GM19240 (cell line): ENCODE measurements at regions not wholly inside any gene's neighbourhood (a gene's known extent, or its start where the extent isn't known, plus 50 kb on each side); places are given as distances from the start of the nearest gene placed in this dataset.
"Not testable (repeated sequence)": the region's sequence is repeated elsewhere in the genome, so short reads cannot be mapped to it uniquely, and the experiment has no call there.

Experiments
- DNase-seq: peaks from one replicate; pipeline ENCODE4 v3.0.0; 2011; ENCODE audit warnings: low spot score; ENCODE audit not compliant: insufficient read length

GRCh38 chr15:35210370-35210769, 125.3 kb upstream of the NANOGP8 start:
- DNase-seq = no peak

DNA sequence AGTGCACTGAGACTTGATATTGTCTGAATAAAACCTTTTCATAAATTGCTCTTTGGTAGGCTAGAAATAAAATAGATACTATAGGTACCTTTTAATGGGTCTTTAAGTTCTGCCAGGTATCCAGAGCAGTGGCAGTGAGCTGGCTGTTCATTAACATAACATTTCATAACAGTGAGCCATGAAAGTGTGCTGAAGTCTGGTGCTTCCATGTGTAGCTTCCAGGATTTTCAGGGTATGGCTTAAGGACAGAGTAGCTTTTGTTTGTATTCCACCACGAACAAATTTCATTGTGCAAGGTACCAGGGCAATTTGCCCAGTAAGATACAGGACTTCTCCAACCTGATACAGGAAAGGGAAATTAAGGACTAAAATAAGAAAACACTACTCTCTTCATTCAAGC, 124.7 kb upstream of the NANOGP8 start:
- DNase-seq = no peak

DNA sequence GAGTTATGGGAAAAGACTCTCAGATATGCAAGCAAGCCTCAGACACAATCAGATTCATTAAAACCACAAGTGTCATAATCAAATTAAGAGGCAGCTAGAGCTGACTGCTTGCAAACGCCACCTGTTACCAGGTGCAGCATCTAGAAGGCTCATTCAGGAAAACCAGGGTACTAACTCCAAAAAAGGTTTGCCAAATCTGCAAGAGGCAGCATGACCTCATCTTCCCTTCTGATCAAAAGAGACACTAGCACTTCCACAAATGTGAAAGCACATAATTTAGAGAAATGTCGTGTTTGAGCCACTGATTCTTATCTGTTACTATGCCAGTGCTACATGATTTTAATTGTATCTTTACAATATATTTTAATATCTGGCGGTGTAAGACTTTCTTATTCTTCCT, 123.3 kb upstream of the NANOGP8 start:
- no peak for DNase-seq

DNA sequence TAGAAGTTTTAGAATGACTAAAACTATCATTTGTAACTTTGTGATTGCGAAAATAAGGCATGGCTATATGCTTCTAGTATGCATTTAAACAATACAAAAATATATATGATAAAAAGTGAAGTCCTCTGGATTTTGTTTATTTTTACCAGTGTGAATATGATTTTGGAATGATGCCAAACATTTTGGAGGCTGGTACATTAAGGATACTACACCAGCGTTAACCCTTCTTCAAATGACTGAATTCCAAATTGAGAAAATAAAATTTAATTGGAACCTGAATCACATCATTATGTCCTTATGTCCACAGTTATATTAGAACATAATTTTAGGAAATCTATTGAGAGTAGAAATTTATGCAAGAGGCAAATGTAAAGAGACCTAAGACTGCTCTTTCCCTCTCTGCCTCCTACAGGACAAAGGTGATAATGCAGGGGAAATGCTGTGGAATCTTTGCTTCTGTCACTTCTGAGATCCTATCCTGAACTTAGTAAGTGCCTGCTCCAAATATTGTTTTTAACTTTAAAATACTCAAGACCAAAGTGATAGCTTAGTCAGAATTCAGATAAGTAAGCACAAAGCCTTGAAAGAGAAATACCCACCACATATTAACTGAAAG, 121.1 kb upstream of the NANOGP8 start:
- DNase-seq = no peak

GRCh38 chr15:35198197-35198596, 113.1 kb upstream of the NANOGP8 start:
- DNase-seq = no peak

DNA sequence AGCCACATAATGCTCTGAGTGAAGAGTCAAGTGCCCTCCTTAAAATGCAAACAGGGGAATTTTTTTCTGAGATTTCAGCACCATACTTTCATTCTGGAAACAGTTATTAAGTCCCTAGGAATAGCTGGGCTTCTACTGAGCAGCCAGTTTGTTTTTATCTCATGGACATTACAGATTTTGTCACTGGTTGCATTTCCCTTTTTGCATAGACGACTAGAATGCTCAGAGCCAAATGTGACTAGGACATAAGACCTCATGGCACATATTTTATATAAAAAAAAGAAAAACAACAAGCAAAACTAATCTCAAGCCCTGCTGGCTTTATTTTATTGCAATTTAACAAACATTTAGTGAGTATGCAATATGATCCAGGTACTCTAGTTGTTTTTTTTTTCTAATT, 112.7 kb upstream of the NANOGP8 start:
- DNase-seq = no peak

DNA sequence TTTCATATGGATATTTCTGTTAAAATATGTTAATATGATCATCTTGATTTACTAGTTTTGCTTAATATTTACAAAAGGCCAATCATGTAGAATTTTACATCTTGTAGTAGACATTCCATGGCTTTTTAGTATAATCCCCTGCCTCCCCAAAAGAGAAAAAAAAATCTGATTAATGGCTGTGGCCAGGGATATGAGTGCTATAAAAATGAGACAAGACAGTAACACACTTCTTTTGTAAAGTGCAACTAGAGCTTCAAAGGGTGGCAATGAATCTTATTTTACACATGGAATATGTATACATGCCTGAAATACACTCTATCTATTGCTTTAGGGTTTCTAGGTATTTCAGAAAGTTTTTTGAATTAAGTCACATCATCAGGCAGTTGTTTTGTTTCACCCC, 112.2 kb upstream of the NANOGP8 start:
- no peak for DNase-seq

DNA sequence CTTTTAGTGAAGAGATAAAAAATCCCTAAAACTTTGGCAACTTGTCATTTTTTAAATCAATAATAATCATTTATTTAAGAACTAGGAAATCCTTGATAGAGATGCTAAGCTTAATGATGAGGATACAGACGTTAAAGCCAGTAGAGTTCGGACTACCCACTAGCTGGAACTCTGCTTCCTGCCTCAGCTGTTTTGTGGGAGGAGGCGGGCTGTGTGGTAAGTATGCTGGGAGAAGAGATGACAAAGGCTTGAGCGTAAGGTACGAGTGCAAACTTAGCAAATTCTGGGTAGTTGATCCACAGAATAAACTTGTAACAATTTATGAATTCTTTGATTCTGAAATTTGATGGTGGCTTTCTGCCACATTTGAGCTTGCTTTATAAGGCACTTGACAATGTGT, 111.2 kb upstream of the NANOGP8 start:
- DNase-seq = no peak

DNA sequence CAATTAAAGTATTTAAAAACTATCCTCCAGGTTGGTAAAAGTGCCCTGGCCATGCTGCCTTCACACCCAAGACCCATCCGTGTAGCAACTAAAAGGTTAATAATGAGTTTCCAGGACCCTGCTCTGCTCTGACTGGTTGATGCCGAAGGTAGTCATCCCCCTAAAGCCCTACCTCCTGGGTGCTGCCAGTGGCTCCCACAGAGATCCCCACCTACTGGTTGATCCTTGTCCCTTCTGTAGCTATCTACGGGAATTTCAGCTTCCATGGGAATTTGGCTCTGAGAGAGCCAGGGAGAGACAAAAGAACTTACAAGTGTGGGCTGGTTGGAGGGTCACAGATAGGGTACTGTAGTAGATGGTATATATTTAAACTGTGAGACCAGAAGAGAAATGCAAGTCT, 110.6 kb upstream of the NANOGP8 start:
- no peak for DNase-seq

- no peak for DNase-seq
Observed at GRCh38 chr15:35195031-35195430, 109.9 kb upstream of the NANOGP8 start.

GRCh38 chr15:35194296-35194695, 109.2 kb upstream of the NANOGP8 start:
- no peak for DNase-seq

DNA sequence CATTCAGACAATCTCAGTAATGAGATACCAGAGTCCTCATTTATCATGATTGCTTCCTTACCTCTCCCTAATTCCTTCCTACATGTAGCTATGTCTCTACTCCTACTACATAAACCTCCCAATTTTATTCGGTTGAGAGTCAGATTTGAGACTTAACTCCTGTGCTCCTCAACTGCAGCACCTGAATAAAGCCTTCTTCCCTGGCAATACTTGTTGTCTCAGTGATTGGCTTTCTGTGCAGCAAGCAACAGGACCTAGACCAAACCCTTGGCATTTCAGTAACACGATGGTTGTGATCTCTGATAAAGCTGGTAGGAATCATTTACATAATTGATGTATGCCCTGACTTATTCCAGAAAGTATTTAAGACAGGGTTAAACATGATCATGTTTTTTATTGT, 106.7 kb upstream of the NANOGP8 start:
- no peak for DNase-seq

- DNase-seq = no peak
Observed at GRCh38 chr15:35186346-35186745, 101.3 kb upstream of the NANOGP8 start.

GRCh38 chr15:35184646-35185045, 99.6 kb upstream of the NANOGP8 start:
- DNase-seq = no peak

DNA sequence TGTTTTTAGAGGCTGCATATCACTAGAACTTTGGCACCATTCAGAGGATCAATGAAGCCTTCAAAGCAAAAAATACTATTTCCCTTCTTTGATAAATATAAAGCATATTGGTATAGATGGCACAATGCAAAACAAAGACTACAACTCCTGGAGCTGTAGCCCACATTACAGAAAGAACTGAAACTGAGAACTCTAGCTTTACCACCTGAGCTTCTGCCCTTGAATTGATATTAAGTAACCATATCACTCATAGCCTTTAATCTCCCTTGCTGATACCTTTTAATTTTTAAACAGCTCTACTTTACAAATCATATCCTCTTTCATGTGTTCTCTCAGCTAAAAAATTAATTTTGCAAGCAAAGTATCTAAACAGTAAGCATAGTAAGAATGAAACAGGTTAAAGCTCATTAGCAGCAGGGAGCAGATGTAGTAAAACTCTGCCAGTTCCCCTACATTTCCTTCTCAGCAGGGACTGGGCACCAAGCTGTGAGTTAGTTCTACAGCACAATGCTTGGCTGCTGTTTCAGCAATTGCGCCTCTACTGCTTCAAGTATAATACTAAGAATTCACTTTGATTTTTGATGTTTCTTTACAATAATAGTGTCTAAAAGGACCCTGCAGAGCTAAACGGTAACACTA, 97.9 kb upstream of the NANOGP8 start:
- DNase-seq = no peak

DNA sequence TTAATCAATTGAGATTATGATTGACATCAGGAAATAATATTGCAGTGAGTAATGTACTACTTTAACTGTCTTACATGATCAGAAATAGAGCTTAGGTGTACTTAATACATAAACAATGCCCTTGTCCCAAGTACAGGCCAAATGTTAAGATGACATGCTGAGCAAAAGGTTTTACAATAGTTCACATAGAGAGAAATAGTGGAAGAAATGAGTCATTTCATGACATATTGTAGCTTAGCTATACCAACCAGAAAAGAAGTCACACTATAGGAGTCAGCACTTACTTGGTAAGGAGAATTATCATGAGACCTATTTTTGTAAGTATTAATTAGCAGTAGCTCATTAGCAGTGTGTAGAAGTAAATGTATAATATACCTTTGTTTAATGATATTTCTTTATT, 96.4 kb upstream of the NANOGP8 start:
- no peak for DNase-seq

DNA sequence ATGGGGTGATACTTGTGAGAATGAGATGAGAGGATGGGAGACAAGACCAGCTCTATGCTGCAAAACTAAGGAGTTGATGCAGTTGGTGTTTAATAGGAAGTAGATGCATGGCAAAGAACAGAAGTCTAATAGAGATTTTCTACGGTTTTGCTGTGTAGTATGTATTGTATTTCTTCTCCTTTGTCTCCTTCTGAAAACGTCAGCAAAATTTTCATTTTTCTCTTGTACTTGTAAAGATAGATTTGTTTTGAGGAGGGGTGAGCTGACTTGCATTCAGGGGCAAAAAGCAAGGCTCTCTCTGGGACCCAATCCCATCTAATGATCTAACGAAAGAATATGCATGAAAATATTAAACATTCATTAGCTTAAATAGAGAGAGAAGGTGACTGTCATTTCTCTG, 94.6 kb upstream of the NANOGP8 start:
- DNase-seq = no peak

- DNase-seq = not testable (repeated sequence)
Observed at GRCh38 chr15:35178186-35178585, 93.1 kb upstream of the NANOGP8 start.

DNA sequence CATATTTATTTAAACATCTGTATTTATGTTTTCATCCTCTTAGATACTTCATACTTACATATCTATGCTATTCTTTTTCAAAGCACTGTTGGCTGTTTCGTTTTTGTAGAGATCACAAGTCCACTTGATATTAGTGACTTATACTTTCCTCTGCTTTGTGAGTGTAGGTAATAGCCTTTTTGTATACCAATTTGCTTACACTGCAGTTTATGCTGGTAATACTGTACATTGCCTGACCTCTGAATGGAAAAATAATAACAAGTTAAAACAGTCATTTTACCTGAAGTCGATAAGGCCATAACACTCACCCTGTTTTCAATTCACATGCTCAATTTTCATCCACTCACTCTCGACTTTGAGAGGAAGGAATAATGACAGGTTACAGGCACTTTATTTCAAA, 89.9 kb upstream of the NANOGP8 start:
- DNase-seq = no peak

- no peak for DNase-seq
Observed at GRCh38 chr15:35173444-35174118, 88.5 kb upstream of the NANOGP8 start.

DNA sequence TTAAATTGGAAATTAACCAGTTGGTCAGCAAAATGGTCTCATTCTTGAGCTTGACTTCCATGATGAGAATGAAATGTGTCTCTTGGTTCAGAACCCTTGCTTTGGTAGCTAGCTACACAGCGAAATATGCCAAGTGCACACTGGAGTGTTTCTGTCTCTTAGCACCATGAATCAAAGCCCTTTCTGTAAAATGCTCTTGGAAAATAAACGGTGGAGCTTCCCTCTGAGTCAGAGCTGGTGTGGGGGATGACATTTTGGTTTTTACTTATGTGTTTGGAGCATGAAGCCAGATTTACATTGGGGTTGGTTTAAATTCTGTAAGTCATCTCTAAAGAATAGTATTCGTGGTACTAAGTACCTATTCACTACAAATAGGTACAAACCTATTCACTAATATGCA, 85.1 kb upstream of the NANOGP8 start:
- no peak for DNase-seq

GRCh38 chr15:35168464-35168863, 83.4 kb upstream of the NANOGP8 start:
- DNase-seq = no peak

DNA sequence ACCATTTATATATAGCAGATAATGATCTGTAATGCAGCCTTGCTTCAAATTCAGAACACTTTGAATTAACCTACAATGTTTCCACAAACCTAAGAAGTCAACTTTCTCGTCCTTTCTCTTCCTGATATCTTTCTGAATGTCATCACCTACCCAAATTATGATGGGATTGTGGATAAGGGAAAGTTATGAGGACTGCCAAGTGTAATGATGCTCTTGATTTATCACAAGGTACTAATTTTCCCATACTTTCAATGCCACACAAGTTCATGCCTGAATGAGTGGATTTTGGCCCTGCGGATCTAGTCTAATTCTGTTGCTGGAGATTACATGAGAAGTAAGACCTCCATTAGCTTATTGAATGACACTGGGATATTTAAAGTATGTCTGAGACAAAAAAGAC, 82.6 kb upstream of the NANOGP8 start:
- DNase-seq = no peak
